Fibroblast of lung (primary cell): ENCODE measurements at regions not wholly inside any gene's neighbourhood (a gene's known extent, or its start where the extent isn't known, plus 50 kb on each side); places are given as distances from the start of the nearest gene placed in this dataset.

Experiments used
- DNase-seq, 2 donors: peaks; one replicate each; pipeline versions ENCODE4 v3.0.0 to v3.0.0-alpha.2; 2010; ENCODE audit warnings: low read depth in 2 of 2
- H2AFZ ChIP-seq: 2 replicates; pipeline ENCODE4 v1.5.1; 2012; ENCODE audit warnings: low read length, control low read depth, inconsistent platforms
- H3K27ac ChIP-seq: 2 replicates; pipeline ENCODE4 v1.5.1; 2011; ENCODE audit warnings: low read length, control low read depth; ENCODE audit not compliant: insufficient read depth
- H3K27me3 ChIP-seq: 2 replicates; pipeline ENCODE4 v1.5.1; 2011; ENCODE audit warnings: mild to moderate bottlenecking, low read length; ENCODE audit not compliant: control insufficient read depth, insufficient read depth
- H3K36me3 ChIP-seq: 2 replicates; pipeline ENCODE4 v1.5.1; 2011; ENCODE audit warnings: low read length; ENCODE audit not compliant: control insufficient read depth, insufficient read depth
- H3K4me1 ChIP-seq: 2 replicates; pipeline ENCODE4 v1.5.1; 2011; ENCODE audit warnings: low read length; ENCODE audit not compliant: control insufficient read depth, insufficient read depth; ENCODE audit errors: extremely low read depth
- H3K4me2 ChIP-seq: 2 replicates; pipeline ENCODE4 v1.5.1; 2011; ENCODE audit warnings: low read length, control low read depth; ENCODE audit not compliant: insufficient read depth; ENCODE audit errors: extremely low read depth
- H3K4me3 ChIP-seq, 4 experiments: fragments of 200-600 bp in 1 of 4; sonication (generic) in 1 of 4; replicated peaks in 1 of 4; 2 replicates each; pipeline ENCODE4 v1.5.1; 2011 to 2016; ENCODE audit warnings: low read length in 4 of 4, low read depth in 3 of 4, mild to moderate bottlenecking in 3 of 4, control low read depth in 2 of 4, inconsistent platforms in 1 of 4, mixed read lengths in 1 of 4; ENCODE audit not compliant: insufficient read depth in 1 of 4; ENCODE audit errors: control extremely low read depth in 1 of 4
- H3K79me2 ChIP-seq: 2 replicates; pipeline ENCODE4 v1.5.1; 2012; ENCODE audit warnings: mild to moderate bottlenecking, low read length, inconsistent platforms; ENCODE audit not compliant: control insufficient read depth, insufficient read depth
- H3K9ac ChIP-seq: 2 replicates; pipeline ENCODE4 v1.5.1; 2011; ENCODE audit warnings: mild to moderate bottlenecking, low read length, control low read depth; ENCODE audit not compliant: insufficient read depth
- H3K9me3 ChIP-seq: 2 replicates; pipeline ENCODE4 v1.5.1; 2012; ENCODE audit warnings: low read depth, low read length; ENCODE audit not compliant: control insufficient read depth, insufficient read depth
- H4K20me1 ChIP-seq: 2 replicates; pipeline ENCODE4 v1.5.1; 2011; ENCODE audit warnings: low read length; ENCODE audit not compliant: control insufficient read depth, insufficient read depth; ENCODE audit errors: extremely low read depth
- EZH2 ChIP-seq: IDR thresholded peaks from 2 replicates; pipeline ENCODE4 v1.5.1; 2012; ENCODE audit warnings: low read length, control low read depth, mild to moderate bottlenecking; ENCODE audit errors: missing control alignments
- TF ChIP-seq, protein P1 (sequence below), 2 donors: IDR thresholded peaks in 1 of 2; conservative IDR thresholded peaks in 1 of 2; 1 replicate in 1 of 2; 2 replicates in 1 of 2; pipeline ENCODE4 v1.5.1; 2011 to 2012; ENCODE audit warnings: low read length in 2 of 2, control low read depth in 1 of 2, inconsistent platforms in 1 of 2, low read depth in 1 of 2, mild to moderate bottlenecking in 1 of 2

DNA sequence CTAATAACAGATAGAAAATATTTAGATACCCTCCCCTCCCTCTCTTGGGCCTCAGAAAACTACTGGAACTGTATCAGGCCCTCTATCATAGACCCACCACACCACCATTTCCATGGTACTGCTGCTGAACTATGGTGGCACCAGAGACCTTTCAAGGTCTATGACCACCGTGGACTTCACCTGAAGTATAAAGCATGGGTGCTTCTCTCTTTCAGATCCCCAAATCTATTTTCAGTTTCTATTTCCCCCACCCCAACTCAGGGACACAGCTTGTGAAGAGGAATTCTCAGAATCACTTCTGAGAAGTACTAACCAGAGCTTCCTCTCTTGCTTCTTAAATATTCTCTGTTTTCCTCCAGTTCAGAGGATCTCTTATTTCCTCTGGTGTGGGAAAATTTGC, 840.8 kb upstream of the HTR2C start:
- Histone ChIP-seq H3K9ac (no peak overlapping the region), H3K9me3 (no peaks in the 10 kb centered on the region), H3K27me3 (no peaks in the 10 kb centered on the region), H3K79me2 (no peaks in the 10 kb centered on the region), H3K4me2 (no peak overlapping the region), H3K4me1 (no peaks in the 10 kb centered on the region), H3K27ac (no peak overlapping the region), H3K36me3 (no peaks in the 10 kb centered on the region), H2AFZ (no peak overlapping the region), H3K4me3 (no peak overlapping the region), H4K20me1 (no peaks in the 10 kb centered on the region)
- no peak for DNase-seq
- no peak for TF ChIP-seq EZH2
- TF ChIP-seq, protein P1, sequence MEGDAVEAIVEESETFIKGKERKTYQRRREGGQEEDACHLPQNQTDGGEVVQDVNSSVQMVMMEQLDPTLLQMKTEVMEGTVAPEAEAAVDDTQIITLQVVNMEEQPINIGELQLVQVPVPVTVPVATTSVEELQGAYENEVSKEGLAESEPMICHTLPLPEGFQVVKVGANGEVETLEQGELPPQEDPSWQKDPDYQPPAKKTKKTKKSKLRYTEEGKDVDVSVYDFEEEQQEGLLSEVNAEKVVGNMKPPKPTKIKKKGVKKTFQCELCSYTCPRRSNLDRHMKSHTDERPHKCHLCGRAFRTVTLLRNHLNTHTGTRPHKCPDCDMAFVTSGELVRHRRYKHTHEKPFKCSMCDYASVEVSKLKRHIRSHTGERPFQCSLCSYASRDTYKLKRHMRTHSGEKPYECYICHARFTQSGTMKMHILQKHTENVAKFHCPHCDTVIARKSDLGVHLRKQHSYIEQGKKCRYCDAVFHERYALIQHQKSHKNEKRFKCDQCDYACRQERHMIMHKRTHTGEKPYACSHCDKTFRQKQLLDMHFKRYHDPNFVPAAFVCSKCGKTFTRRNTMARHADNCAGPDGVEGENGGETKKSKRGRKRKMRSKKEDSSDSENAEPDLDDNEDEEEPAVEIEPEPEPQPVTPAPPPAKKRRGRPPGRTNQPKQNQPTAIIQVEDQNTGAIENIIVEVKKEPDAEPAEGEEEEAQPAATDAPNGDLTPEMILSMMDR (conservative IDR thresholded peaks at IDR 0.05 in 1 of 2, IDR thresholded peaks at IDR 0.05 in 1 of 2; ENCODE audit: low read depth in 1 of 2, low read length in 2 of 2): no peak

DNA sequence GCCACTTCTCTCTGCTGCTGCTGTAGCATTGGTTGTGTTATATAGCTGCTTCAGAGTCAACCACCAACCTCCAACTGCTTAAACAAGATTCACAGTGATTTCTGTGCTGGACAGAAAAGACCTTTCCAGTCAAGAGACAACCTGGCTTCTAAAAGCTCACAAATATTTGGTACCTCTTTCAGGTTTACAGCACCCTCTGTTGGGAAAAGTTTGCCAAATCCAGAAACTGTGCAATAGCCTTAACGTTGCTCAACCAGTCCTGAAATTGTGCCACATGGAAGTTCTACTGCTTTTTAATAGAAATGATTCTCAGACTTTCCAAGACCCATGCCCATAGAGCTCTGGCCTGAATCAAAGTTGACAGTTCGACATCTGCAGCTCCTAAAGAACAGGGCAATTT, 842.1 kb upstream of the HTR2C start:
- Histone ChIP-seq H2AFZ (no peak overlapping the region), H3K27ac (no peak overlapping the region), H3K36me3 (no peaks in the 10 kb centered on the region), H3K4me1 (no peaks in the 10 kb centered on the region), H3K9ac (no peak overlapping the region), H3K79me2 (no peaks in the 10 kb centered on the region), H4K20me1 (no peaks in the 10 kb centered on the region), H3K4me3 (no peak overlapping the region), H3K27me3 (no peaks in the 10 kb centered on the region), H3K9me3 (no peaks in the 10 kb centered on the region), H3K4me2 (no peak overlapping the region)
- TF ChIP-seq, protein P1 (conservative IDR thresholded peaks at IDR 0.05 in 1 of 2, IDR thresholded peaks at IDR 0.05 in 1 of 2; ENCODE audit: low read depth in 1 of 2, low read length in 2 of 2): no peak
- TF ChIP-seq EZH2: no peak
- DNase-seq: peak in 1 of 2 donors; percentile 29

DNA sequence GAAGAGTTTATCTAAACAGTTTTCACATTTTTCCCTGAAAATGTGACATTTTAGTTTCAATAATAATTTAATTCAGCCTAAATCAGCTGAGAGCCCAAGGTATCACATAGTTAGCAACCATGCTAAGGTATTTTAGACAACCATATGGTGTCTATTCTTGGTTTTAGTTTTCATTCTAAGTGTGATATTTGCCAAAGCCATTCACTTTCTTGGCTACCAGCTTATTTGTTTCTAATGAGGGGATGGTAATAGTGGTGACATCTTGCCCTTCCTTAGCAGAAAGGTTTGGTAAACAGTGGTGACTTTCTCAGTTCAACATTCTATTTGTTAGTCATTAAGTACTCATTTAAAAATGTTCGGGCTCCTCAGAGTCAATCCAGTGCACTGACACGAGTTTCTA, 854.9 kb upstream of the HTR2C start:
- no peak overlapping the region for H3K9ac ChIP-seq
- H3K27me3 ChIP-seq: no peaks in the 10 kb centered on the region
- no peak for DNase-seq
- TF ChIP-seq, protein P1 (conservative IDR thresholded peaks at IDR 0.05 in 1 of 2, IDR thresholded peaks at IDR 0.05 in 1 of 2; ENCODE audit: low read depth in 1 of 2, low read length in 2 of 2): no peak
- TF ChIP-seq EZH2: no peak
- H2AFZ ChIP-seq: no peak overlapping the region
- no peak overlapping the region for H3K4me3 ChIP-seq
- H3K9me3 ChIP-seq: no peaks in the 10 kb centered on the region
- no peaks in the 10 kb centered on the region for H4K20me1 ChIP-seq
- H3K4me1 ChIP-seq: no peaks in the 10 kb centered on the region
- no peak overlapping the region for H3K27ac ChIP-seq
- no peaks in the 10 kb centered on the region for H3K79me2 ChIP-seq
- H3K4me2 ChIP-seq: no peak overlapping the region
- no peaks in the 10 kb centered on the region for H3K36me3 ChIP-seq
